ENCODE measurements at regions not wholly inside any gene's neighbourhood (a gene's known extent, or its start where the extent isn't known, plus 50 kb on each side); places are given as distances from the start of the nearest gene placed in this dataset.

DNA sequence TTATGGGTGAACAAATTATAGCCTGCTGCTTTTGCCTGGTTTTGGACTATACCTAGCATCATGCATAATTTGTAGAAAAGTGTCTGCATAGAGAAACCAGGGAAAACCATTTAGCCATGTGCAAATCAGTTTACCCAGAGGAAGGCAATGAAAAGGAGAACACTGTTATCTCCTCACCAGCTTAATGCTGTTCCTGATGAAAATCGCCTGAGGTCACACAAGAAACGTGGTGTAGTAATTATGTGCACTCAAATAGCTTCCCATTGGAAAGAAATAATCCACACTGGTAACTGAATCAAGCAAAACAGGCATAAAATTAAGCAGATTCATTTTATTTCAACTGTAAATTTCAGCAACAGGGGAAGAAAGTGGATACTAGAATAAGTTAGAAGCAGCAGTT is 51.7 kb upstream of the FAM240B start (continued):
- TF ChIP-seq THAP11 (CRISPR knock-in tag; IDR thresholded peaks at IDR 0.05), result no peak
- no peak for TF ChIP-seq ZNF331 (CRISPR knock-in tag; IDR thresholded peaks at IDR 0.05)
- no peak for TF ChIP-seq SNAPC4 (CRISPR knock-in tag; IDR thresholded peaks at IDR 0.05)
- TF ChIP-seq MATR3 (CRISPR knock-in tag; IDR thresholded peaks at IDR 0.05), result no peak

All from HepG2 (cell line).